HG03565 (cell line): ENCODE measurements at regions not wholly inside any gene's neighbourhood (a gene's known extent, or its start where the extent isn't known, plus 50 kb on each side); places are given as distances from the start of the nearest gene placed in this dataset.
"Not testable (repeated sequence)": the region's sequence is repeated elsewhere in the genome, so short reads cannot be mapped to it uniquely, and the experiment has no call there.

Experiments
- ATAC-seq: cut with Tn5 transposase; IDR thresholded peaks from one replicate; pipeline ENCODE4 v1.9.1; 2021; ENCODE audit warnings: mild to moderate bottlenecking, moderate library complexity; ENCODE audit not compliant: unreplicated experiment

GRCh38 chr9:31153250-31153840 is 1231.1 kb upstream of the ACO1 start:
- peak; percentile 100 for ATAC-seq

GRCh38 chr9:31166516-31166915 is 1217.9 kb upstream of the ACO1 start:
- ATAC-seq, result no peak

GRCh38 chr9:31168161-31168560 is 1216.3 kb upstream of the ACO1 start:
- no peak for ATAC-seq

GRCh38 chr9:31174681-31175080 is 1209.8 kb upstream of the ACO1 start:
- no peak for ATAC-seq

- ATAC-seq, result no peak
Observed at GRCh38 chr9:31183866-31184265, 1200.6 kb upstream of the ACO1 start.

- ATAC-seq, result no peak
Observed at GRCh38 chr9:31185831-31186230, 1198.6 kb upstream of the ACO1 start.

- no peak for ATAC-seq
Observed at GRCh38 chr9:31188496-31188895, 1195.9 kb upstream of the ACO1 start.

GRCh38 chr9:31210978-31211570 is 1173.4 kb upstream of the ACO1 start:
- ATAC-seq, result no peak

- not testable (repeated sequence) for ATAC-seq
Observed at GRCh38 chr9:31229976-31230375, 1154.5 kb upstream of the ACO1 start.

- no peak for ATAC-seq
Observed at GRCh38 chr9:31232485-31232884, 1152.0 kb upstream of the ACO1 start.

GRCh38 chr9:31236344-31236743 is 1148.1 kb upstream of the ACO1 start:
- no peak for ATAC-seq

GRCh38 chr9:31243386-31243785 is 1141.1 kb upstream of the ACO1 start:
- no peak for ATAC-seq

- ATAC-seq, result no peak
Observed at GRCh38 chr9:31248156-31248555, 1136.3 kb upstream of the ACO1 start.

GRCh38 chr9:31251386-31251785 is 1133.1 kb upstream of the ACO1 start:
- no peak for ATAC-seq

- no peak for ATAC-seq
Observed at GRCh38 chr9:31253800-31254762, 1130.4 kb upstream of the ACO1 start.

- ATAC-seq, result no peak
Observed at GRCh38 chr9:31255211-31255610, 1129.2 kb upstream of the ACO1 start.

- ATAC-seq, result no peak
Observed at GRCh38 chr9:31259824-31260223, 1124.6 kb upstream of the ACO1 start.

GRCh38 chr9:31272456-31273295 is 1111.8 kb upstream of the ACO1 start:
- no peak for ATAC-seq

- no peak for ATAC-seq
Observed at GRCh38 chr9:31275419-31275818, 1109.0 kb upstream of the ACO1 start.

- ATAC-seq, result no peak
Observed at GRCh38 chr9:31290731-31291130, 1093.7 kb upstream of the ACO1 start.
